IMR-90 (cell line): ENCODE measurements at regions not wholly inside any gene's neighbourhood (a gene's known extent, or its start where the extent isn't known, plus 50 kb on each side); places are given as distances from the start of the nearest gene placed in this dataset.

ENCODE experiments used
- ATAC-seq: fragments of 200-7000 bp; cut with Tn5 transposase; 2 replicates; pipeline ENCODE4 v1.9.1; 2020; ENCODE audit warnings: low read depth, mild to moderate bottlenecking, moderate library complexity
- BruUV-seq: library from RNA; stranded (reverse); fragments of 400-500 nt; replicated peaks from 2 replicates; lab custom pipeline; 2021; lab: Mats Ljungman, UMichigan
- CTCF ChIA-PET: fragments of 300-600 bp; formaldehyde crosslinking; extraction: SDS; loops from one replicate; lab custom pipeline; 2021; ENCODE audit warnings: antibody characterized with exemption; lab: Yijun Ruan, JAX
- POLR2A ChIA-PET: fragments of 300-600 bp; sonication (Branson Sonifier 250); formaldehyde crosslinking; loops from one replicate; lab custom pipeline; 2022; ENCODE audit warnings: antibody characterized with exemption; ENCODE audit not compliant: unreplicated experiment; lab: Charles Lee
- DNase-seq: peaks from one replicate; pipeline ENCODE4 v3.0.0; 2013
- H2AFZ ChIP-seq: replicated peaks from 2 replicates; pipeline ENCODE3; 2013; ENCODE audit warnings: low read length, mild to moderate bottlenecking; ENCODE audit not compliant: poor library complexity
- H2AK5ac ChIP-seq: 2 replicates; pipeline ENCODE4 v1.6.1; 2013; ENCODE audit warnings: low read depth, low read length, inconsistent platforms
- H2AK9ac ChIP-seq: replicated peaks from 2 replicates; pipeline ENCODE3; 2013; ENCODE audit warnings: mild to moderate bottlenecking, low read depth, low read length, moderate library complexity; ENCODE audit not compliant: poor library complexity
- H2BK120ac ChIP-seq: 2 replicates; pipeline ENCODE4 v1.6.1; 2013; ENCODE audit warnings: low read depth, low read length, inconsistent platforms
- H2BK15ac ChIP-seq: 3 replicates; pipeline ENCODE4 v1.6.1; 2013; ENCODE audit warnings: low read depth, low read length, inconsistent platforms
- H2BK20ac ChIP-seq: 2 replicates; pipeline ENCODE4 v1.6.1; 2013; ENCODE audit warnings: low read depth, mild to moderate bottlenecking, inconsistent platforms, low read length, moderate library complexity
- H2BK5ac ChIP-seq: 2 replicates; pipeline ENCODE4 v1.6.1; 2013; ENCODE audit warnings: mild to moderate bottlenecking, low read depth, low read length, inconsistent platforms; ENCODE audit not compliant: poor library complexity, severe bottlenecking
- H3K14ac ChIP-seq: replicated peaks from 2 replicates; pipeline ENCODE4 v1.6.1; 2013; ENCODE audit warnings: low read depth, low read length, inconsistent platforms
- H3K18ac ChIP-seq: 2 replicates; pipeline ENCODE4 v1.6.1; 2013; ENCODE audit warnings: low read depth, low read length, control low read depth
- H3K23ac ChIP-seq: 2 replicates; pipeline ENCODE4 v1.6.1; 2013; ENCODE audit warnings: low read depth, low read length, inconsistent platforms
- H3K27ac ChIP-seq: 2 replicates; pipeline ENCODE4 v1.5.1; 2013; ENCODE audit warnings: mild to moderate bottlenecking, control low read depth, low read length; ENCODE audit not compliant: insufficient read depth
- H3K27me3 ChIP-seq: 2 replicates; pipeline ENCODE4 v1.6.1; 2013; ENCODE audit warnings: low read length; ENCODE audit not compliant: control insufficient read depth, insufficient read depth
- H3K36me3 ChIP-seq: 2 replicates; pipeline ENCODE4 v1.6.1; 2013; ENCODE audit warnings: low read length, mixed read lengths; ENCODE audit not compliant: control insufficient read depth, insufficient read depth
- H3K4ac ChIP-seq: 2 replicates; pipeline ENCODE4 v1.6.1; 2013; ENCODE audit warnings: low read depth, low read length, inconsistent platforms
- H3K4me1 ChIP-seq: 2 replicates; pipeline ENCODE4 v1.6.1; 2013; ENCODE audit warnings: low read length, mixed read lengths; ENCODE audit not compliant: control insufficient read depth, insufficient read depth
- H3K4me2 ChIP-seq: 2 replicates; pipeline ENCODE4 v1.6.1; 2013; ENCODE audit warnings: low read depth, mild to moderate bottlenecking, control low read depth, low read length, moderate library complexity
- H3K4me3 ChIP-seq: 2 replicates; pipeline ENCODE4 v1.5.1; 2013; ENCODE audit warnings: low read depth, mild to moderate bottlenecking, control low read depth, low read length, moderate library complexity; ENCODE audit not compliant: insufficient read depth
- H3K56ac ChIP-seq: 2 replicates; pipeline ENCODE4 v1.6.1; 2013; ENCODE audit warnings: low read length, inconsistent platforms; ENCODE audit not compliant: insufficient read depth; ENCODE audit errors: extremely low read depth
- H3K79me1 ChIP-seq, 2 experiments: 2 replicates each; pipeline ENCODE4 v1.6.1; 2013; ENCODE audit warnings: low read length in 2 of 2, inconsistent platforms in 1 of 2, low read depth in 1 of 2
- H3K9ac ChIP-seq: 2 replicates; pipeline ENCODE4 v1.6.1; 2013; ENCODE audit warnings: low read depth, low read length, control low read depth
- H3K9me1 ChIP-seq: 2 replicates; pipeline ENCODE4 v1.6.1; 2013; ENCODE audit warnings: low read length, inconsistent platforms; ENCODE audit not compliant: insufficient read depth
- H3K9me3 ChIP-seq: 2 replicates; pipeline ENCODE4 v1.6.1; 2013; ENCODE audit warnings: low read length; ENCODE audit not compliant: control insufficient read depth, insufficient read depth
- H4K20me1 ChIP-seq: 2 replicates; pipeline ENCODE4 v1.6.1; 2013; ENCODE audit warnings: low read length, inconsistent platforms; ENCODE audit not compliant: insufficient read depth
- H4K5ac ChIP-seq: 2 replicates; pipeline ENCODE4 v1.6.1; 2013; ENCODE audit warnings: mild to moderate bottlenecking, low read depth, low read length, control low read depth
- H4K8ac ChIP-seq, 2 experiments: 2 replicates each; pipeline ENCODE4 v1.6.1; 2013; ENCODE audit warnings: low read depth in 2 of 2, low read length in 2 of 2, control low read depth in 1 of 2, inconsistent platforms in 1 of 2
- H4K91ac ChIP-seq: 2 replicates; pipeline ENCODE4 v1.6.1; 2013; ENCODE audit warnings: low read depth, low read length, inconsistent platforms; ENCODE audit not compliant: insufficient read depth
- BHLHE40 ChIP-seq: fragments of 150-350 bp; IDR thresholded peaks from 2 replicates; pipeline ENCODE4 v1.6.1; 2016; ENCODE audit warnings: mild to moderate bottlenecking, low read depth, low read length
- CHD1 ChIP-seq: IDR thresholded peaks from 2 replicates; pipeline ENCODE4 v1.6.1; 2012; ENCODE audit warnings: low read depth, low read length, improper control_type of control experiment
- CTCF ChIP-seq: conservative IDR thresholded peaks from 2 replicates; pipeline ENCODE4 v1.5.1; 2012; ENCODE audit warnings: mild to moderate bottlenecking, low read depth, low read length, improper control_type of control experiment
- FOS ChIP-seq: fragments of 150-350 bp; IDR thresholded peaks from 2 replicates; pipeline ENCODE4 v1.6.1; 2016; ENCODE audit warnings: low read depth, low read length
- MAFK ChIP-seq: IDR thresholded peaks from 2 replicates; pipeline ENCODE4 v1.6.1; 2012; ENCODE audit warnings: low read depth, low read length, improper control_type of control experiment
- MAZ ChIP-seq: IDR thresholded peaks from 2 replicates; pipeline ENCODE4 v1.6.1; 2012; ENCODE audit warnings: low read depth, mild to moderate bottlenecking, low read length, improper control_type of control experiment, moderate library complexity, borderline replicate concordance
- MXI1 ChIP-seq: IDR thresholded peaks from 2 replicates; pipeline ENCODE4 v1.6.1; 2012; ENCODE audit warnings: low read depth, mild to moderate bottlenecking, low read length, moderate library complexity, borderline replicate concordance
- NFE2L2 ChIP-seq: fragments of 150-350 bp; IDR thresholded peaks from 2 replicates; pipeline ENCODE4 v1.6.1; 2016; ENCODE audit warnings: low read depth, mild to moderate bottlenecking, low read length
- RCOR1 ChIP-seq: IDR thresholded peaks from 2 replicates; pipeline ENCODE4 v1.6.1; 2012; ENCODE audit warnings: mild to moderate bottlenecking, low read length, improper control_type of control experiment; ENCODE audit not compliant: insufficient replicate concordance
- RFX5 ChIP-seq: IDR thresholded peaks from 2 replicates; pipeline ENCODE4 v1.8.0; 2012; ENCODE audit warnings: low read depth, mild to moderate bottlenecking, low read length, moderate library complexity
- USF2 ChIP-seq: fragments of 150-350 bp; IDR thresholded peaks from 2 replicates; pipeline ENCODE4 v1.6.1; 2017; ENCODE audit warnings: mild to moderate bottlenecking, antibody characterized with exemption, low read length, low read depth
- WGBS, 2 experiments: methylation state at CpG; one replicate each; pipeline versions ENCODE4 v1.1.5 to v1.1.7; 2013; ENCODE audit warnings: missing lambda C conversion rate in 2 of 2; ENCODE audit not compliant: insufficient read length in 1 of 2; ENCODE audit errors: extremely low coverage in 2 of 2; 5-methylcytosine and 5-hydroxymethylcytosine counted together
- dilution Hi-C: fragments of 300-500 bp; cut with HindIII; formaldehyde crosslinking; loops from one replicate; pipeline ENCODE4 v1.14.3; 2018; ENCODE audit warnings: low sequenced_read_pairs; ENCODE audit not compliant: unreplicated experiment
- in situ Hi-C: fragments of 300-500 bp; cut with MboI; formaldehyde crosslinking; loops from 3 replicates; pipeline ENCODE4 v1.14.3; 2019; ENCODE audit warnings: low sequenced_read_pairs, inconsistent platforms, mixed read lengths
- intact Hi-C: fragments of 100-400 bp; cut with micrococcal nuclease; formaldehyde crosslinking; loops from 2 replicates; pipeline ENCODE4 v1.10.0; 2022
- TF ChIP-seq, protein P1 (sequence below): fragments of 150-350 bp; IDR thresholded peaks from 2 replicates; pipeline ENCODE4 v1.6.1; 2016; ENCODE audit warnings: low read depth, mild to moderate bottlenecking, low read length, moderate library complexity, borderline replicate concordance

DNA sequence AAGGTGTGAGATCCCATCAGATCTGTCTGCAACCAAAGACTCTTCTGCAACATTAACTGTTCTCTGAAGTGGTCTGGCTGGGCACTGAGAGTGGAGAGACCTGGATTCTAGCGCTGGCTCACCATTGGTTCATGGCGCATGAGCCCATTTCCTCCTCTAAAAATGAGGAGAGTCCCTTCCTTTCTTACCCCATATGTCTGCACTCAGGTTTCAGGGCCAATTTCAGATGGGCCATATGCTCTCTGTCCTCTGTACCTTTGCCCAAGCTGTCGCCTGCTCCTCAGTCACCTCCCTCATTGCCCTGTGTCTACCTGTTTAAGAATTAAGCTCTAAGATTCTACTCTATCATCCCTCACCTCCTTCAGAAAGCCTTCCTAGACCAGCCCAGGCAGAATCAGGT lies 484.7 kb downstream of the INSC start:
- H2BK5ac ChIP-seq = no peak overlapping the region
- H4K8ac ChIP-seq = no peak overlapping the region
- dilution Hi-C loops (no loop called here), intact Hi-C loops (no loop called here), in situ Hi-C loops (no loop called here)
- H3K18ac ChIP-seq = no peak overlapping the region
- H3K4ac ChIP-seq = no peak overlapping the region
- ATAC-seq = no peak
- no peak overlapping the region for H3K9ac ChIP-seq
- H3K36me3 ChIP-seq = no peaks in the 10 kb centered on the region
- H3K9me3 ChIP-seq = no peaks in the 10 kb centered on the region
- H2AK5ac ChIP-seq = no peak overlapping the region
- no peak overlapping the region for H4K91ac ChIP-seq
- H4K20me1 ChIP-seq = no peaks in the 10 kb centered on the region
- no TSS peak for BruUV-seq
- no peak overlapping the region for H2BK20ac ChIP-seq
- H3K56ac ChIP-seq = no peak overlapping the region
- H3K27ac ChIP-seq = no peak overlapping the region
- no peak overlapping the region for H2AK9ac ChIP-seq
- no peak for DNase-seq
- no peak overlapping the region for H2BK15ac ChIP-seq
- H3K79me1 ChIP-seq = no peaks in the 10 kb centered on the region
- ChIA-PET CTCF (interaction anchor here (0.6 to 1.2 kb wide), 2 partner anchors 14 to 20 kb away, joined by 3 read pairs; no protein-coding TSS in a partner anchor), POLR2A (no interaction called here)
- TF ChIP-seq, protein P1, sequence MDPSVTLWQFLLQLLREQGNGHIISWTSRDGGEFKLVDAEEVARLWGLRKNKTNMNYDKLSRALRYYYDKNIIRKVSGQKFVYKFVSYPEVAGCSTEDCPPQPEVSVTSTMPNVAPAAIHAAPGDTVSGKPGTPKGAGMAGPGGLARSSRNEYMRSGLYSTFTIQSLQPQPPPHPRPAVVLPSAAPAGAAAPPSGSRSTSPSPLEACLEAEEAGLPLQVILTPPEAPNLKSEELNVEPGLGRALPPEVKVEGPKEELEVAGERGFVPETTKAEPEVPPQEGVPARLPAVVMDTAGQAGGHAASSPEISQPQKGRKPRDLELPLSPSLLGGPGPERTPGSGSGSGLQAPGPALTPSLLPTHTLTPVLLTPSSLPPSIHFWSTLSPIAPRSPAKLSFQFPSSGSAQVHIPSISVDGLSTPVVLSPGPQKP = no peak
- TF ChIP-seq NFE2L2 = no peak
- TF ChIP-seq RCOR1 = no peak
- no peak for TF ChIP-seq CHD1
- TF ChIP-seq MAZ = no peak
- no peak for TF ChIP-seq RFX5
- no peak for TF ChIP-seq FOS
- TF ChIP-seq MAFK = no peak
- TF ChIP-seq CTCF = no peak
- no peak for TF ChIP-seq MXI1
- no peak for TF ChIP-seq BHLHE40
- TF ChIP-seq USF2 = no peak
- no peaks in the 10 kb centered on the region for H3K9me1 ChIP-seq
- H3K4me1 ChIP-seq = no peaks in the 10 kb centered on the region
- no peak overlapping the region for H4K5ac ChIP-seq
- WGBS, 2 experiments = 80% methylated on average over 1 of the region's 3 CpGs; no CpG with 5 or more reads in 1 of the 2 experiments
- H3K27me3 ChIP-seq = peaks cover 7% of the 10 kb centered on the region
- H3K4me3 ChIP-seq = no peak overlapping the region
- no peak overlapping the region for H3K4me2 ChIP-seq
- H3K14ac ChIP-seq = no peak overlapping the region
- H2AFZ ChIP-seq = no peak overlapping the region
- no peak overlapping the region for H2BK120ac ChIP-seq
- no peak overlapping the region for H3K23ac ChIP-seq
